COLO668 (cell line): ENCODE measurements at regions not wholly inside any gene's neighbourhood (a gene's known extent, or its start where the extent isn't known, plus 50 kb on each side); places are given as distances from the start of the nearest gene placed in this dataset.

Source experiments
- DNase-seq: peaks from one replicate; lab custom pipeline; 2025; ENCODE audit not compliant: unreplicated experiment; lab: John Stamatoyannopoulos, UW

- DNase-seq = no peak
These were observed 54.8 kb upstream of the POU3F2 start for GRCh38 chr6:98779618-98780017.

- no peak for DNase-seq
These were observed 51.6 kb upstream of the POU3F2 start for GRCh38 chr6:98782772-98783171.

- no peak for DNase-seq
These were observed 50.8 kb upstream of the POU3F2 start for GRCh38 chr6:98783578-98783977.
